ENCODE measurements at regions not wholly inside any gene's neighbourhood (a gene's known extent, or its start where the extent isn't known, plus 50 kb on each side); places are given as distances from the start of the nearest gene placed in this dataset.
A peak's percentile ranks its signal among the peaks of the same experiment; 100 is the strongest.
"Not testable (repeated sequence)": the region's sequence is repeated elsewhere in the genome, so short reads cannot be mapped to it uniquely, and the experiment has no call there.

DNA sequence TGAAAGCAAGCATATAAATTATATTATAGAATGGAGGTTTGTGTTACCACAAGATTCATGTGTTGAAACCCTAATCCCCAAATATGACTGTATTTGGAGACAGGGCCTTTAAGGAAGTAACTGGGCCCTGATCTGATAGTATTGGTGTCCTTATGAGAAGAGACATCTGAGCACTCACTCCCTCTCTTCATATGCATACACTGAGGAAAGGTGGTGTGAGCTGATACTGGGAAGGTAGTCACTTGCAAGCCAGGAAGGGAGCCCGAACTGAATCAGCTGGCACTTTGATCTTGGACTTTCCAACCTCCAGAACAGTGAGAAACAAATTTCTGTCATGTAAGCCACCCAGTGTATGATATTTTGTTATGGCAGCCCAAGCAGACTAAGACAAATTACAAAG is 66.9 kb upstream of the RHOBTB1 start:
- H3K27ac ChIP-seq: no peak overlapping the region
- TF ChIP-seq, protein P1, sequence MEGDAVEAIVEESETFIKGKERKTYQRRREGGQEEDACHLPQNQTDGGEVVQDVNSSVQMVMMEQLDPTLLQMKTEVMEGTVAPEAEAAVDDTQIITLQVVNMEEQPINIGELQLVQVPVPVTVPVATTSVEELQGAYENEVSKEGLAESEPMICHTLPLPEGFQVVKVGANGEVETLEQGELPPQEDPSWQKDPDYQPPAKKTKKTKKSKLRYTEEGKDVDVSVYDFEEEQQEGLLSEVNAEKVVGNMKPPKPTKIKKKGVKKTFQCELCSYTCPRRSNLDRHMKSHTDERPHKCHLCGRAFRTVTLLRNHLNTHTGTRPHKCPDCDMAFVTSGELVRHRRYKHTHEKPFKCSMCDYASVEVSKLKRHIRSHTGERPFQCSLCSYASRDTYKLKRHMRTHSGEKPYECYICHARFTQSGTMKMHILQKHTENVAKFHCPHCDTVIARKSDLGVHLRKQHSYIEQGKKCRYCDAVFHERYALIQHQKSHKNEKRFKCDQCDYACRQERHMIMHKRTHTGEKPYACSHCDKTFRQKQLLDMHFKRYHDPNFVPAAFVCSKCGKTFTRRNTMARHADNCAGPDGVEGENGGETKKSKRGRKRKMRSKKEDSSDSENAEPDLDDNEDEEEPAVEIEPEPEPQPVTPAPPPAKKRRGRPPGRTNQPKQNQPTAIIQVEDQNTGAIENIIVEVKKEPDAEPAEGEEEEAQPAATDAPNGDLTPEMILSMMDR (conservative IDR thresholded peaks at IDR 0.05): no peak

DNA sequence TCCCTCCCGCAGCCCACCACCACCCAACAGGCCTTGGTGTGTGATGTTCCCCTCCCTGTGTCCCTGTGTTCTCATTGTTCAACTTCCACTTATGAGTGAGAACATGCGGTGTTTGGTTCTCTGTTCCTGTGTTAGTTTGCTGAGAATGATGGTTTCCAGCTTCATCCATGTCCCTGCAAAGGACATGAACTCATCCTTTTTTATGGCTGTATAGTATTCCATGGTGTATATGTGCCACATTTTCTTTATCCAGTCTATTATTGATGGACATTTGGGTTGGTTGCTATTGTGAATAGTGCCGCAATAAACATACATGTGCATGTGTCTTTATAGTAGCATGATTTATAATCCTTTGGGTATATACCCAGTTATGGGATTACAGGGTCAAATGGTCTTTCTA is 59.1 kb upstream of the RHOBTB1 start:
- H3K27ac ChIP-seq: not testable (repeated sequence)

DNA sequence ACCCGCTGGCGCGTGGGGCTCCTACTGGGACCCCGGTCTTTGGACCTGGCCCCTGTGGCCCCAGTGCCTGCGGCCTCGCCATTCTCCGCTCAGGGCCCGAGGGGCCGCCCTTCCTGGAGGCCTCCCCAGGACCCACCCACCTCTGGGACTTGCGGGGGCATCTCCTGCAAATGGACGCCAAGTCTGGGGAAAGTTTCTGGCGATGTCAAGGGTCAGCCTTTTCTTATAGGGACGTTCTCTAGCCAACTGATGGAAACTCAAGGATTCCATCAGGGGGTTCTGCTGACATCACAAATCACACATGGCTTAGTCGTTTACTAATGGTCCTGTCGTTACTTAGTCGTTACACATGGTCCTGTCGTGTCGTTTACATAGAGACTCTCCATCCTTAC is 57.7 kb upstream of the RHOBTB1 start:
- TF ChIP-seq, protein P1 (conservative IDR thresholded peaks at IDR 0.05): no peak

DNA sequence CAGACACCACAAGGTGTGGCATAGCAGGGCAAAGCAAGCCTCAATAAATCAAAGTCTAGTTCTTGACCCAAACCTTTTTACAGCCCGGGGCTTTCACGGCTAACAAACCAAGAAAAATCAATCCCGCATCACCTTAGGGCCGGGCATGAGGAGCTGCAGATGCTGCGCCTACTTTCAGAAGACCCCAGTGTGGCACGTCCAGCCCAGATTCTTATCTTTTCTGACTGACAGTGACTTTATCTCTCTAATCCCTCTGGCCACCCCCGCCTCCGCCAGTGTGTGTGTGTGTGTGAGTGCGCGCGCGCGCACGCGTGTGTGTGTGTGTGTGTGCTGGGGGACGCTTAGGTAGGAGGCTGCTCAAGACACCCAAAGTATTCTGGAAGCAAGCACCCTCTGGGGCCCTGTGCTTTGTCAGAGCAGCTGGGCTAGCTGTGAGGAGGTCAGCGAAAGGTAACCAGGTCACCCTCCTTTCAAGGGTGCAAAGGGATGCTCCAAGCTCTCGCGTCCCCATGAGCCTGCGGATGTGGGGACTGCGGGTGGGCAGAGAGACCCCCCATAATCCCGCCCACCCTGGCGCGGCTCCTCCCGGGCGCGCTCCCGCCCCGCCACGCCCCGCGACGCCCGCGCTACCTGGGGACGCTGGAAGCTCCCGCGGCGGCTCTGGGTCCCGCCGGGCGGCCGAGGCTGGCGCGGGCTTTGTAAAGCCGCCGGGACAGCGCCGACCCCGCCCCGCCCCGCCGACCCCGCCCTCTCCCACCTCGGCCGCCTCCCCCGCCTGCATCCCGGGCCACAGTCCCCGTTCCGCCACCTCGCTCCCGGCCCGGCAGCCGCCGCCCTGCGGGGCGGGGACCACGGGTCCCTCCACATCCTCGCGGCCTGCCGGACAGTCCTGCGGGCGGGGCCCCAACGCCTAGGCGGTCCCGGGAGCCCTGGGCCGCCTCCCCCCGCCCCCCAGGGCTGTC is 57.1 kb upstream of the RHOBTB1 start:
- H3K27ac ChIP-seq: peak overlapping the region; percentile 54
- TF ChIP-seq, protein P1 (conservative IDR thresholded peaks at IDR 0.05): no peak

More for the DNA sequence above, 57.7 kb upstream of the RHOBTB1 start:
- peak overlapping the region; percentile 54; the same call in 1 of the 2 replicates for H3K27ac ChIP-seq

DNA sequence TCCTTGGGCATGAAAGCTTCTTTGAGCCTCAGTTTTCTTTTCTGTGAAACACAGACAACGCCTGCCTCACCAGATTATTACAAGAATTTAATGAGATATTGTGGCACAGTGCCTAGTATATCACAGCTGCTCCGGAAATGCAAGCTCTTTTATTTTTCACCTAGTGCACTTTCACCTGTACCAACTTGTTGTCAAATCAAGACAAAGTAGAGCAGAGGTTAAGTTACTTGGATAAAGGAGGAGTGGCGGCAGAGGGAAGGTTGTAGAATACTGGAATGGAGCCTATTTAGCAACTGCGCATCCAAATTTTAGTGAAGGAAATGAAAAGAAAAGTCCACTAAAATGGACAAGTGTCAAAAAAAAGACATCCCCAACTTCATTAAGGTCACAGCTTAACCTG is 54.9 kb upstream of the RHOBTB1 start:
- TF ChIP-seq, protein P1 (conservative IDR thresholded peaks at IDR 0.05): no peak
- H3K27ac ChIP-seq: no peak overlapping the region

DNA sequence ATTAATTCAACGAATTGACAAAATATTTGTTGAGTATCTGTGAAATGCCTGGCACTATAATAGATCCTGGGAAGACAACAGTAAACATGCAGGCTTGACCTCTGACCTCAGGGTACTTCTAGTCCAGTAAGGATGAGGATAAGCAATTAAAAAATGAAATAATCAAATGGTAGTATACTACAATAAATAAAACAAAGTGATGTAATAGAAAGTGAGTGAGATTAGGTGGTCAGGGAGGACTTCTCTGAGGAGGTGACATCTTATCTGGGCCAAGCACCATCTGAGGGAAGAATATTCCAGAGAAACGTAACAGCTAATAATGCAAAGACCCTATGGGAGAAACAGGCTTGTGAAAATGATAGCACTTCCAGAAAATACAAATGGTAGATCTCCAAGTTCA is 50.1 kb upstream of the RHOBTB1 start:
- H3K27ac ChIP-seq: no peak overlapping the region
- TF ChIP-seq, protein P1 (conservative IDR thresholded peaks at IDR 0.05): no peak

Data from VCaP (cell line).